ENCODE measurements at regions not wholly inside any gene's neighbourhood (a gene's known extent, or its start where the extent isn't known, plus 50 kb on each side); places are given as distances from the start of the nearest gene placed in this dataset.

GRCh38 chr19:31214997-31215396 is 134.2 kb downstream of the TSHZ3 start (continued):
- TF ChIP-seq EZH2 (IDR thresholded peaks at IDR 0.05; ENCODE audit: low read depth, low read length, severe bottlenecking): no peak
